AG04449 (cell line): ENCODE measurements at regions not wholly inside any gene's neighbourhood (a gene's known extent, or its start where the extent isn't known, plus 50 kb on each side); places are given as distances from the start of the nearest gene placed in this dataset.
A peak's percentile ranks its signal among the peaks of the same experiment; 100 is the strongest.
"Not testable (repeated sequence)": the region's sequence is repeated elsewhere in the genome, so short reads cannot be mapped to it uniquely, and the experiment has no call there.

Experiments used
- CTCF ChIA-PET: fragments of 350-600 bp; formaldehyde crosslinking; extraction: SDS; loops from one replicate; lab custom pipeline; 2021; ENCODE audit warnings: antibody characterized with exemption; lab: Yijun Ruan, JAX
- POLR2A ChIA-PET: fragments of 400-600, 350-600 bp; formaldehyde crosslinking; extraction: SDS; loops from one replicate; lab custom pipeline; 2020; ENCODE audit warnings: antibody characterized with exemption, inconsistent platforms; lab: Yijun Ruan, JAX
- DNase-seq: peaks from one replicate; pipeline ENCODE4 v3.0.0-alpha.2; 2010; ENCODE audit warnings: low read depth, low spot score
- H3K4me3 ChIP-seq: 2 replicates; pipeline ENCODE4 v1.5.1; 2011; ENCODE audit warnings: low read depth, mild to moderate bottlenecking, control low read depth, low read length
- TF ChIP-seq, protein P1 (sequence below): IDR thresholded peaks from one replicate; pipeline ENCODE4 v1.5.1; 2011; ENCODE audit warnings: mild to moderate bottlenecking, moderate library complexity, low read length, control low read depth, inconsistent platforms; ENCODE audit not compliant: insufficient read depth; ENCODE audit errors: missing control alignments

DNA sequence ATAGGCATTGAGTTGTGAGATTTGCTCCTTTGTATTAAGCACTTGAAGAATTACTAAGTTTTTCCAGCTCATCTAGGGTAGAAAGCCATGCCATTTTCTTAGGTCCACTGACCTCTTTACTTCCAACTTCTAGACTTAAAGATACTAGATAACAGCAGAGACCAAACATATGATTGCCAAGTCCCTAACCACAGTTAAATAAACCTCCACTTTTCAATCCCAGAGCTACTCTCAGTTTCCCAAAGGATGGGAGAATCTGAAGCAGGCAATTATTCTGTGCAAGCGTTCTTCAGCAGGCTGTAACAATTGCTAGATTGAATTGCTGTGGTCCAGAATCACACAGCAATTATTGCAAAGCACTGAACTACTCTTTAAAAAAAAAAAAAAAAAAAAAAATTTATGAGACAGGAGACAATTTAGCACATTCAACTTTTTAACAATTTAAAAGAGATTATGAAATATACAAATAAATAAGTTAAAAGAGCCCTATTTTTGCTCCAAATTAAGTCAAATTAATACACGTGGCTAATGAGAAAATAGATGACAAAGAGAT is 104.0 kb upstream of the PRSS16 start:
- H3K4me3 ChIP-seq: no peak overlapping the region
- ChIA-PET POLR2A (interaction anchor here (7.0 kb wide), 1 partner anchor 11 kb away, joined by 152 read pairs; a partner anchor contains a TSS), CTCF (interaction anchor here (0.8 to 5.0 kb wide), 6 partner anchors 9 to 18 kb away, joined by 3 to 34 read pairs (median 4); no protein-coding TSS in a partner anchor)
- TF ChIP-seq, protein P1, sequence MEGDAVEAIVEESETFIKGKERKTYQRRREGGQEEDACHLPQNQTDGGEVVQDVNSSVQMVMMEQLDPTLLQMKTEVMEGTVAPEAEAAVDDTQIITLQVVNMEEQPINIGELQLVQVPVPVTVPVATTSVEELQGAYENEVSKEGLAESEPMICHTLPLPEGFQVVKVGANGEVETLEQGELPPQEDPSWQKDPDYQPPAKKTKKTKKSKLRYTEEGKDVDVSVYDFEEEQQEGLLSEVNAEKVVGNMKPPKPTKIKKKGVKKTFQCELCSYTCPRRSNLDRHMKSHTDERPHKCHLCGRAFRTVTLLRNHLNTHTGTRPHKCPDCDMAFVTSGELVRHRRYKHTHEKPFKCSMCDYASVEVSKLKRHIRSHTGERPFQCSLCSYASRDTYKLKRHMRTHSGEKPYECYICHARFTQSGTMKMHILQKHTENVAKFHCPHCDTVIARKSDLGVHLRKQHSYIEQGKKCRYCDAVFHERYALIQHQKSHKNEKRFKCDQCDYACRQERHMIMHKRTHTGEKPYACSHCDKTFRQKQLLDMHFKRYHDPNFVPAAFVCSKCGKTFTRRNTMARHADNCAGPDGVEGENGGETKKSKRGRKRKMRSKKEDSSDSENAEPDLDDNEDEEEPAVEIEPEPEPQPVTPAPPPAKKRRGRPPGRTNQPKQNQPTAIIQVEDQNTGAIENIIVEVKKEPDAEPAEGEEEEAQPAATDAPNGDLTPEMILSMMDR: no peak
- DNase-seq: no peak

DNA sequence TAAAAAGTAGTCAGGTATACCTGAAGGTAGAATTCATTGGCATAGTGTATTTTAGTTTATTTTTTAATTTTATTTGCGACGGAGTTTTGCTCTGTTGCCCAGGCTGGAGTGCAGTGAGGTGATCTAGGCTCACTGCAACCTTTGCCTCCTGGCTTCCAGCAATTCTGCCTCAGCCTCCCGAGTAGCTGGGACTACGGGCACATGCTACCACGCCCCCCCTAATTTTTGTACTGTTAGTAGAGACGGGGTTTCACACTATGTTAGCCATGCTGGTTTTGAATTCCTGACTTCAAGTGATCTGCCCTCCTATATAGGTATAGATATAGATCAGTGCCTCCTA is 102.8 kb upstream of the PRSS16 start:
- TF ChIP-seq, protein P1: no peak
- peak overlapping the region; percentile 88 for H3K4me3 ChIP-seq
- DNase-seq: no peak
- POLR2A ChIA-PET: interaction anchor here (3.3 to 7.0 kb wide), 3 partner anchors 12 to 749 kb away, joined by 38 to 152 read pairs (median 60); a partner anchor contains a TSS
- CTCF ChIA-PET: interaction anchor here (0.5 to 5.0 kb wide), 8 partner anchors 9 to 1118 kb away, joined by 3 to 34 read pairs (median 3); no protein-coding TSS in a partner anchor

DNA sequence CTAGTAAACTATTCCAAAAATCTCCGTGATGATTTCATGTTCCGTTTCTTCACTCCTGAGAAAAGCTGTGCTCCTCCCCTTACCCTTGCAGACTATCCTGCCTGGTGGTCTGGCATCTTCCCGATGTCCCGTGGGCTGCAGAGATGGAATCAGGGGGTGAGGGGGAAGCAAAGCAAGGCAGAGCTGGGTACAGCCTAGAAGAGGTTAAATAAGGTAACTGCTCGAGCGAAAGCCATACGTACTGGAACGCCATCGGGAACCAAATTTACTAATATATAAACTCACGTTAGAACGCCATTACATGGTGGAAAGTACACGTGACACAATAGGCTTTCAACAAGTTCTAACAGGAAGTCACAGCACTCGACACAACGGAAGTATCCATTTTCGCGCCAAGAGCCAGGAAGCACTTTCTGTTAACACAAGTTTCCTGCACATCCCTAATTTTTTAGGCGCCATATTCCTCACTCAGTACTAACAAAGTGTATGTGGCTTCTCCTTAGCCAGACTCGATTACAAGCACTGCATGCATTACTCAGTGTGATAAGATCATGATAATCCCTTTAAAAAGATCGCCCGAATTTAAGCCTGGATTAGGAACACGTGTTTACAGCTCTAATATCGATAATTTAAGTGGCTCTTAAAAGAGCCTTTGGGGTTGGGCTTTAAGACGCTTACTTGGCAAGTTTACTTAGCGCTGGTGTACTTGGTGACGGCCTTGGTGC is 101.6 kb upstream of the PRSS16 start:
- DNase-seq: peak; percentile 49
- TF ChIP-seq, protein P1: no peak
- CTCF ChIA-PET: interaction anchor here (0.7 to 5.0 kb wide), 9 partner anchors 11 to 1119 kb away, joined by 3 to 34 read pairs (median 4); partner anchors contain the start of gene ABT1
- H3K4me3 ChIP-seq: peak overlapping the region; percentile 88
- POLR2A ChIA-PET: interaction anchor here (0.6 to 7.0 kb wide), 11 partner anchors 13 to 947 kb away, joined by 3 to 152 read pairs (median 11); partner anchors contain the start of gene ZNF165

- DNase-seq: not testable (repeated sequence)
- ChIA-PET POLR2A (interaction anchor here (0.6 to 7.0 kb wide), 20 partner anchors 14 to 1115 kb away, joined by 3 to 152 read pairs (median 8); a partner anchor contains a TSS), CTCF (interaction anchor here (1.2 to 5.0 kb wide), 6 partner anchors 11 to 749 kb away, joined by 3 to 34 read pairs (median 4); no protein-coding TSS in a partner anchor)
- H3K4me3 ChIP-seq: peak overlapping the region; percentile 88
Observed at GRCh38 chr6:27146456-27146705, 101.1 kb upstream of the PRSS16 start.

DNA sequence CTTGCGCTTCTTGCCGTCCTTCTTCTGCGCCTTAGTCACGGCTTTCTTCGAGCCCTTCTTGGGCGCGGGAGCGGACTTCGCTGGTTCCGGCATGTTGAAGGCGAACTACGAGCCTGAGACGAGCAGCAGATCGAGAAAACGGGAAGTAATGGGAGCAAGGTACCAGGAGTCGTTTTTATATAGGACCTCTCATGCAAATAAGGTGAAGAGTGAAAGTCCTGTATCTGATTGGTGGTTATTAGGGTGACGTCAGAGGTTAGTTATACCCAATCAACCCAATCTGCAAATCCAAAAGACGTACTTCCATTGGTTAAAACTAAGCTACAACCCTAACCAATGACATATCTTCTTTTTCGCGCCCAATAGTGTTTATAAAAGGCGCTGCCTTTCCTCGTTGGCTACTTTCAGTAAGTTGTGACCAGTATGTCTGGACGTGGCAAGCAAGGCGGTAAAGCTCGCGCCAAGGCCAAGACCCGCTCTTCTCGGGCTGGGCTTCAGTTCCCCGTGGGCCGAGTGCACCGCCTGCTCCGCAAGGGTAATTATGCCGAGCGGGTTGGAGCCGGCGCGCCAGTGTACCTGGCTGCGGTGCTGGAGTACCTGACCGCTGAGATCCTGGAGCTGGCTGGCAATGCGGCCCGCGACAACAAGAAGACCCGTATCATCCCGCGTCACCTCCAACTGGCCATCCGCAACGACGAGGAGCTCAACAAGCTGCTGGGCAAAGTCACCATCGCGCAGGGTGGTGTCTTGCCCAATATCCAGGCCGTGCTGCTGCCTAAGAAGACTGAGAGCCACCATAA is 100.6 kb upstream of the PRSS16 start:
- CTCF ChIA-PET: interaction anchor here (0.6 to 5.0 kb wide), 13 partner anchors 9 to 1130 kb away, joined by 3 to 34 read pairs (median 3); a partner anchor contains a TSS
- peak overlapping the region; percentile 88 for H3K4me3 ChIP-seq
- peak; percentile 100 for DNase-seq
- TF ChIP-seq, protein P1: no peak
- POLR2A ChIA-PET: interaction anchor here (0.6 to 7.0 kb wide), 31 partner anchors 14 to 1189 kb away, joined by 3 to 152 read pairs (median 4); partner anchors contain the start of gene ZSCAN31

DNA sequence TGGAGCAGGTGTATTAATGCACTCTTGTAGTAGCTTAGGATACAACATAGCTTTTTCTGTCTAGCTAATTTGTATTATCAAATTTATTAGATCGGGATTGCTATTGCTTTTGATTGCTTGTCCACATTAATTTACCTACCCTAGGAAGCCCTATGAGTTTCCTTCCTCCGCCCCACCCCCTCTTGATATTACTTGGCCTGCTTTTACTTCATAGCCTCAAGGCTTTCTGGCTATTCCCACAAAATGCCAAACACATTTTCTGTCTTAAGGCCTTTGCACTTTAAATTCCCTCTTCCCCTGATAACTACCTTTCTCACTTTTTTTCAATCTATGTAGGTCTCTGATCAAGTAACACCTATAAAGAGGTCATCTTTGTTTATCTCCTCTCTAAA is 99.1 kb upstream of the PRSS16 start:
- TF ChIP-seq, protein P1: no peak
- ChIA-PET CTCF (interaction anchor here (0.9 to 1.9 kb wide), 4 partner anchors 10 to 807 kb away, joined by 3 to 4 read pairs (median 4); no protein-coding TSS in a partner anchor), POLR2A (interaction anchor here (7.0 kb wide), 1 partner anchor 16 kb away, joined by 152 read pairs; a partner anchor contains a TSS)
- no peak overlapping the region for H3K4me3 ChIP-seq
- no peak for DNase-seq
